GM21447 (cell line): ENCODE measurements at regions not wholly inside any gene's neighbourhood (a gene's known extent, or its start where the extent isn't known, plus 50 kb on each side); places are given as distances from the start of the nearest gene placed in this dataset.

ENCODE experiments used
- ATAC-seq: cut with Tn5 transposase; IDR thresholded peaks from one replicate; pipeline ENCODE4 v1.9.1; 2021; ENCODE audit not compliant: unreplicated experiment

- ATAC-seq, result no peak
These were observed 113.1 kb upstream of the RGS18 start for GRCh38 chr1:192045131-192045530.

GRCh38 chr1:192053531-192053971 lies 104.7 kb upstream of the RGS18 start:
- no peak for ATAC-seq

GRCh38 chr1:192057766-192058165 lies 100.5 kb upstream of the RGS18 start:
- ATAC-seq, result no peak

GRCh38 chr1:192059407-192059806 lies 98.9 kb upstream of the RGS18 start:
- no peak for ATAC-seq

GRCh38 chr1:192061556-192061955 lies 96.7 kb upstream of the RGS18 start:
- ATAC-seq, result no peak

- ATAC-seq, result no peak
These were observed 93.2 kb upstream of the RGS18 start for GRCh38 chr1:192065087-192065486.

- no peak for ATAC-seq
These were observed 92.1 kb upstream of the RGS18 start for GRCh38 chr1:192066202-192066601.

GRCh38 chr1:192067360-192067759 lies 90.9 kb upstream of the RGS18 start:
- no peak for ATAC-seq

GRCh38 chr1:192070213-192070612 lies 88.0 kb upstream of the RGS18 start:
- ATAC-seq, result no peak

GRCh38 chr1:192080684-192081083 lies 77.6 kb upstream of the RGS18 start:
- ATAC-seq, result no peak

GRCh38 chr1:192081359-192081758 lies 76.9 kb upstream of the RGS18 start:
- ATAC-seq, result no peak

- ATAC-seq, result no peak
These were observed 71.6 kb upstream of the RGS18 start for GRCh38 chr1:192086644-192087043.

GRCh38 chr1:192087334-192087733 lies 70.9 kb upstream of the RGS18 start:
- ATAC-seq, result no peak

GRCh38 chr1:192088496-192088895 lies 69.8 kb upstream of the RGS18 start:
- ATAC-seq, result no peak

- ATAC-seq, result no peak
These were observed 60.3 kb upstream of the RGS18 start for GRCh38 chr1:192098001-192098400.

- ATAC-seq, result no peak
These were observed 58.9 kb upstream of the RGS18 start for GRCh38 chr1:192099328-192099727.

- no peak for ATAC-seq
These were observed 57.4 kb upstream of the RGS18 start for GRCh38 chr1:192100686-192101468.

- ATAC-seq, result no peak
These were observed 54.1 kb upstream of the RGS18 start for GRCh38 chr1:192104128-192104527.

GRCh38 chr1:192104852-192105251 lies 53.4 kb upstream of the RGS18 start:
- ATAC-seq, result no peak

GRCh38 chr1:192108161-192108560 lies 50.1 kb upstream of the RGS18 start:
- ATAC-seq, result no peak
